HepG2 (cell line): ENCODE measurements at regions not wholly inside any gene's neighbourhood (a gene's known extent, or its start where the extent isn't known, plus 50 kb on each side); places are given as distances from the start of the nearest gene placed in this dataset.

Experiments
- ATAC-seq: fragments of 200-7000 bp; cut with Tn5 transposase; 3 replicates; pipeline ENCODE4 v1.9.1; 2020; ENCODE audit warnings: mild to moderate bottlenecking, moderate library complexity
- BruUV-seq: library from RNA; stranded (reverse); fragments of 400-500 nt; replicated peaks from 2 replicates; lab custom pipeline; 2021; lab: Mats Ljungman, UMichigan
- CTCF ChIA-PET: fragments of 300-600 bp; formaldehyde crosslinking; extraction: SDS; loops from one replicate; lab custom pipeline; 2021; ENCODE audit warnings: low total read pairs, inconsistent platforms, low intra/inter-chr PET ratio; lab: Yijun Ruan, JAX
- POLR2A ChIA-PET: fragments of 350-600 bp; sonication (Branson Sonifier 250); formaldehyde crosslinking; loops from one replicate; lab custom pipeline; 2020; ENCODE audit warnings: antibody characterized with exemption, inconsistent platforms; lab: Yijun Ruan, JAX
- DNase-seq: peaks from one replicate; pipeline ENCODE4 v3.0.0-alpha.2; 2015; ENCODE audit warnings: low spot score
- FAIRE-seq: peaks from 3 replicates; lab custom pipeline; 2011; peaks lifted over from hg19 to GRCh38; lab: Jason Lieb, UNC
- H2AFZ ChIP-seq: one replicate; pipeline ENCODE4 v1.6.1; 2011; ENCODE audit warnings: low read length, inconsistent platforms
- H3K27ac ChIP-seq: fragments of 300-600 bp; 3 replicates; pipeline ENCODE4 v1.8.0; 2011; ENCODE audit warnings: mixed run types, mild to moderate bottlenecking, mixed read lengths, low read length, inconsistent platforms; ENCODE audit not compliant: insufficient read depth; ENCODE audit errors: extremely low read length
- H3K27me3 ChIP-seq, 2 experiments: fragments of 200-600 bp in 1 of 2; 2 replicates in 1 of 2; 3 replicates in 1 of 2; pipeline versions ENCODE4 v1.6.0 to v1.8.0; 2011; ENCODE audit warnings: low read length in 2 of 2, mild to moderate bottlenecking in 2 of 2, moderate library complexity in 2 of 2, inconsistent platforms in 1 of 2; ENCODE audit not compliant: insufficient read depth in 2 of 2, control insufficient read depth in 1 of 2
- H3K36me3 ChIP-seq, 2 experiments: fragments of 200-600 bp in 1 of 2; replicated peaks in 1 of 2; 2 replicates in 1 of 2; 3 replicates in 1 of 2; pipeline versions ENCODE4 v1.5.1 to v1.8.0; 2011; ENCODE audit warnings: low read length in 2 of 2, inconsistent platforms in 1 of 2; ENCODE audit not compliant: insufficient read depth in 2 of 2, control insufficient read depth in 1 of 2
- H3K4me1 ChIP-seq: 2 replicates; pipeline ENCODE4 v1.5.1; 2012; ENCODE audit warnings: low read length, inconsistent platforms; ENCODE audit not compliant: insufficient read depth
- H3K4me2 ChIP-seq: 2 replicates; pipeline ENCODE4 v1.6.0; 2011; ENCODE audit warnings: low read depth, low read length, inconsistent platforms
- H3K4me3 ChIP-seq, 3 experiments: fragments of 200-600 bp in 1 of 3; sonication (generic), shearing (Covaris generic) in 1 of 3; replicated peaks in 1 of 3; 2 replicates each; pipeline ENCODE4 v1.5.1; 2011 to 2016; ENCODE audit warnings: low read length in 3 of 3, inconsistent platforms in 2 of 3, low read depth in 2 of 3, mild to moderate bottlenecking in 2 of 3, control low read depth in 1 of 3, mixed read lengths in 1 of 3; ENCODE audit not compliant: insufficient read depth in 1 of 3
- H3K79me2 ChIP-seq: one replicate; pipeline ENCODE4 v1.6.1; 2011; ENCODE audit warnings: low read length, inconsistent platforms; ENCODE audit not compliant: insufficient read depth
- H3K9ac ChIP-seq: 2 replicates; pipeline ENCODE4 v1.6.0; 2011; ENCODE audit warnings: mild to moderate bottlenecking, low read depth, low read length, inconsistent platforms; ENCODE audit not compliant: insufficient read depth
- H3K9me3 ChIP-seq: 2 replicates; pipeline ENCODE4 v1.5.1; 2012; ENCODE audit warnings: mild to moderate bottlenecking, low read length
- H4K20me1 ChIP-seq: 2 replicates; pipeline ENCODE4 v1.6.0; 2011; ENCODE audit warnings: inconsistent platforms, mild to moderate bottlenecking, low read length, moderate library complexity; ENCODE audit not compliant: insufficient read depth
- ARID3A ChIP-seq: IDR thresholded peaks from 2 replicates; pipeline ENCODE4 v1.6.1; 2012; ENCODE audit warnings: low read depth, low read length, improper control_type of control experiment
- ATF7 ChIP-seq, 2 experiments: fragments of 450-650 bp in 1 of 2; sonication (generic) in 1 of 2; formaldehyde crosslinking in 1 of 2; IDR thresholded peaks; 2 replicates each; pipeline versions ENCODE4 v1.4.0 to v1.6.1; 2016 to 2020; ENCODE audit warnings: antibody characterized with exemption in 1 of 2, mild to moderate bottlenecking in 1 of 2, missing genetic modification reagents in 1 of 2
- FOSL1 ChIP-seq: sonication (generic); formaldehyde crosslinking; IDR thresholded peaks from 2 replicates; pipeline ENCODE4 v1.9.0; 2021; ENCODE audit warnings: missing genetic modification reagents, borderline replicate concordance
- HINFP ChIP-seq: sonication (generic); formaldehyde crosslinking; IDR thresholded peaks from 2 replicates; pipeline ENCODE4 v1.4.0; 2020; ENCODE audit warnings: low read depth, mild to moderate bottlenecking, missing genetic modification reagents
- PBX2 ChIP-seq: IDR thresholded peaks from 2 replicates; pipeline ENCODE4 v1.6.1; 2016; ENCODE audit warnings: control low read depth
- RBAK ChIP-seq: sonication (generic); formaldehyde crosslinking; IDR thresholded peaks from 2 replicates; pipeline ENCODE4 v1.5.1; 2020; ENCODE audit warnings: mild to moderate bottlenecking, missing genetic modification reagents
- SNAPC5 ChIP-seq: sonication (generic); formaldehyde crosslinking; IDR thresholded peaks from 2 replicates; pipeline ENCODE4 v1.8.1; 2023; ENCODE audit warnings: mild to moderate bottlenecking, missing genetic modification reagents, borderline replicate concordance
- ZBTB42 ChIP-seq: sonication (generic); formaldehyde crosslinking; IDR thresholded peaks from 2 replicates; pipeline ENCODE4 v1.5.0; 2020; ENCODE audit warnings: mild to moderate bottlenecking, missing genetic modification reagents
- ZFP37 ChIP-seq: sonication (generic); formaldehyde crosslinking; IDR thresholded peaks from 2 replicates; pipeline ENCODE4 v1.4.0; 2020; ENCODE audit warnings: missing genetic modification reagents, borderline replicate concordance
- ZNF235 ChIP-seq: sonication (generic); formaldehyde crosslinking; IDR thresholded peaks from 2 replicates; pipeline ENCODE4 v1.8.1; 2023; ENCODE audit warnings: mild to moderate bottlenecking, missing genetic modification reagents, borderline replicate concordance
- ZNF263 ChIP-seq: sonication (generic); formaldehyde crosslinking; IDR thresholded peaks from 2 replicates; pipeline ENCODE4 v1.4.0; 2020; ENCODE audit warnings: missing genetic modification reagents
- ZNF296 ChIP-seq: sonication (generic); formaldehyde crosslinking; conservative IDR thresholded peaks from 2 replicates; pipeline ENCODE4 v1.5.0; 2020; ENCODE audit warnings: mild to moderate bottlenecking, missing genetic modification reagents
- ZNF512B ChIP-seq: sonication (generic); formaldehyde crosslinking; IDR thresholded peaks from 2 replicates; pipeline ENCODE4 v1.5.1; 2020; ENCODE audit warnings: missing genetic modification reagents, mild to moderate bottlenecking, borderline replicate concordance
- ZNF572 ChIP-seq: sonication (generic); formaldehyde crosslinking; IDR thresholded peaks from 2 replicates; pipeline ENCODE4 v1.5.1; 2020; ENCODE audit warnings: mild to moderate bottlenecking, missing genetic modification reagents
- WGBS: methylation state at CpG from one replicate; pipeline ENCODE4 v1.1.6; 2017; ENCODE audit warnings: low lambda C conversion rate; 5-methylcytosine and 5-hydroxymethylcytosine counted together
- in situ Hi-C: cut with HindIII; loops from 2 replicates; pipeline ENCODE4 v1.10.0; 2017; ENCODE audit warnings: low pct_unique_long_range_greater_than_20kb; ENCODE audit not compliant: extremely low pct_ligation_motif_present
- intact Hi-C: fragments of 100-400 bp; cut with micrococcal nuclease; formaldehyde crosslinking; loops from one replicate; pipeline ENCODE4 v1.10.0; 2022; ENCODE audit not compliant: unreplicated experiment

DNA sequence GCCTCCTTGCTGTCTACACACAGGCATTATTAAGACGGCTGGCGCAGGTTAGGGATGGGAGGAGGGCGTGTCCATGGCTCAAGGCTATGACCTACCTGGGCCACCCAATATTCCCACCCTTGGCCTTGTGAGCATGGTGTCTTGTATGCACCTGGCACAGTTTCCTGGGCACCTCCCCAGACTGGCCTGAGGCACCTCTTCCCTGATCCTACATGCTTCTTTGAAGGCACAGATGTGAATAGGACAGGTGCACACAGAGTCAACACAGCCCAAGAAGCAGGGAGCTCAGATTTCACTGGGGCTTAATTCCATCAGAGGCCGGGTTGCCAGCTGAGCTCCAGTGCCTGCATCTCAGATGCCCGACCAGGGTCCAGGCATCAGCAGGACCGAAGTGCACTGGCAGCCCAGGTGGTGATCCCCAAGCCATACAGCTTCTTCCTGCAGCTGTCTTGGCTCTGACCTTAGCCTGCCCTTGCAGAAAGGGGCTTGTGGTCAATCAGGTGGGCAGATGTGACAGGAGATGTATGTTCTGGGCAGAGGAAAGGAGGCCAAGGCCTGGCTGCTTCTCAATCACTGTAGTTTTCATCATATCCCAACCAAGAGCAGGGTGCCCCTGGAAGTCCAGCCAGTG lies 287.7 kb downstream of the CLIC5 start:
- H2AFZ ChIP-seq = no peak overlapping the region
- H3K27ac ChIP-seq = no peak overlapping the region
- no peaks in the 10 kb centered on the region; a peak in 1 of 5 replicates for H3K27me3 ChIP-seq
- TF ChIP-seq ZNF512B (CRISPR knock-in tag) (no peak), ZFP37 (CRISPR knock-in tag) (no peak), ZBTB42 (CRISPR knock-in tag) (no peak), ZNF572 (CRISPR knock-in tag) (no peak), RBAK (CRISPR knock-in tag) (no peak), PBX2 (CRISPR knock-in tag) (no peak), SNAPC5 (CRISPR knock-in tag) (no peak), ARID3A (no peak), ATF7 (IDR thresholded peaks at IDR 0.05) (no peak), ATF7 (CRISPR knock-in tag; IDR thresholded peaks at IDR 0.05) (no peak), FOSL1 (CRISPR knock-in tag) (no peak), HINFP (CRISPR knock-in tag) (no peak), ZNF296 (no peak), ZNF263 (no peak), ZNF235 (CRISPR knock-in tag) (no peak)
- H3K79me2 ChIP-seq = no peaks in the 10 kb centered on the region
- H3K9me3 ChIP-seq = no peaks in the 10 kb centered on the region
- intact Hi-C loops (no loop called here), in situ Hi-C loops (no loop called here)
- FAIRE-seq (no peak), ATAC-seq (no peak), DNase-seq (no peak)
- no peaks in the 10 kb centered on the region for H4K20me1 ChIP-seq
- 36% methylated on average over 6 of the region's 6 CpGs for WGBS
- ChIA-PET CTCF (no interaction called here), POLR2A (no interaction called here)
- no peak overlapping the region for H3K4me3 ChIP-seq
- H3K9ac ChIP-seq = no peak overlapping the region
- H3K4me2 ChIP-seq = no peak overlapping the region
- no TSS peak for BruUV-seq
- H3K4me1 ChIP-seq = no peaks in the 10 kb centered on the region
- H3K36me3 ChIP-seq = no peaks in the 10 kb centered on the region
